Tongue (tissue), 1 donor: ENCODE measurements at regions not wholly inside any gene's neighbourhood (a gene's known extent, or its start where the extent isn't known, plus 50 kb on each side); places are given as distances from the start of the nearest gene placed in this dataset.

Experiments
- DNase-seq: peaks from one replicate; pipeline ENCODE4 v3.0.0-alpha.2; 2015

DNA sequence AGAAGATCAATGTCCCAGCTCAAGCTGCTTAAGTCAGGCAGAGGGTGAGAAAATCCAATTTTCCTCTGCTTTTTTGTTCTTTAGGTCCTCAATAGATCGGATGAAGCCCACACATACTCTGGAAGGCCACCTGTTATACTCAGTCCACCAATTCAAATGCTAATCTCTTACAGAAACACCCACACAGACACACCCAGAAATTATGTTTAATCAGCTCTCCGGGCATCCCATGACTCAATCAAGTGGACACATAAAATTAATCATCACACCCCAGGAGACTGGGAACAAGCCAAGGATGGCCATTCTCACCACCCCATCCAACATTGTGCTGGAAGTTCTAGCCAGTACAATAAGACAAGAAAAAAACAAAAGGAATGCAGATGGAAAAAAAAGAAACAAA is 67.8 kb upstream of the SLC24A5 start:
- no peak for DNase-seq

DNA sequence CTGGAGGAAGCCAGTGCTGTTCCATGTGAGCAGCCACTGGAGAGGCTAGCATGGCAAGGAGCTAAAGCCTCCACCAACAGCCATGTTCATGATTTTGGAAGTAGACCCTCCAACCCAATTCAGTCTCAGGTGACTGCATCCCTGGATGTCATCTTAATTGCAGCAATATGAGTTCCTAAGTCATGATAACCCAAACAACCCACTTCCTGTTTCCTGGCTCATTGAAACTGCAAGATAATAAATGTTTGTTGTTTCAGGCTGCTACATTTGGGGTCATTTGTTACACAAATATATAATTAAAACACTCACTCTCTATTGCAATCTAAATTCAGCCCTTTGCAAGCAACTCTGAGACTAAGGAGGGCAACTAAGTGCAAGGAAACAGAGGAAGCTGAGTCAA is 62.4 kb upstream of the SLC24A5 start:
- no peak for DNase-seq

DNA sequence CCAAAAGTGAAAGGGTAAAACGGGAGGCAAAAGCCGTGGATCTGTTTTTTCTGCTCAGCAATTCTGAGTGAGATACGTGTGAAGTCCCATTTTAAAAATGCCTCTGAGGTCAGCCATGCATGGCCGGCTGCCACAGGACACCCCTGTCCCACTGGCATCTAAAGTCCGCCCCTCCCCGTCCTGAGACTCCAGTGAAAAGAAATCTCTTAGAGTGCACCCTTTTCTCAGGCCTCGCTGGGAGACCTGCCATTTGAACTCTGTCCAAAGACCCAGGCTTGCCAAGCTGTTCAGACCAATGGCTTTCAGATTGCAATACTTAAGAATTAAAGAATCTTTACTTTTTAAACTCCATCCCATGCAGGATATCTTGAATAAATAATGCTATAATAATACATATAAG is 61.0 kb upstream of the SLC24A5 start:
- peak; percentile 60 for DNase-seq

DNA sequence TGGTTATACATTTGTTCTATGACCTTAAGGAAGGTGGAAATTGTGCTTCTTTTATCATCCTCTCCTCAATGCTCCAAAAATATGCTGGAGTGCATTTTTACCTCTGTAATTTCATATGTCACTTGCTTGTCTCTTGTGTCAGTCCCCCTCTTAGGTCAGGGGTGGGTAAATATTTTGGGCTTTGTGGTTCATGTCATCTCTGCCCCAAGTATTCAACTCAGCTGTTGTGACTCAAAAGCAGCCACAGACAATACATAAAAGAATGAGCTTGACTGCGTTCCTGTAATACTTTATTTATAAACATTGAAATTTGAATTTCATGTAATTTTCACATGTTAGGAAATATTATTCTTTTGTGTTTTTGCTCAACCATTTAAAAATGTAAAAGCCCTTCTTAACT is 60.4 kb upstream of the SLC24A5 start:
- DNase-seq: no peak

DNA sequence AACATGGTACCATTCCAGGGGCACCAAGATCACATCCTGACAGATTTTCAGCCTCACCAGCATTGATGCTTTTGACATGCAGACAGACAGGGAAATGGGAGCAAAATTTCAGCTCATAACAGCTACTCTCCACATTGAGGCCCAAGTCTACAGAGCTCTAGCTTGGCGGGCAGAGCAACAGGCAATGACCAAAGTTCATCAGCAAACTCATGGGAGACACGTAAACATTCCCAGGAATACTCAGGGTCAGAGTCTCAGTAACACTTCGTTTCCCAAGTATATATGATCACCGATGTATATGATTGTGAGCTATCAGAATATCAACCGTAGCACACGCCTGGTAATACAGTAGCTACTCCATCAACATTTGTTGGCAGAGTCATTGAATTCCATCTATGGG is 59.2 kb upstream of the SLC24A5 start:
- DNase-seq: no peak

DNA sequence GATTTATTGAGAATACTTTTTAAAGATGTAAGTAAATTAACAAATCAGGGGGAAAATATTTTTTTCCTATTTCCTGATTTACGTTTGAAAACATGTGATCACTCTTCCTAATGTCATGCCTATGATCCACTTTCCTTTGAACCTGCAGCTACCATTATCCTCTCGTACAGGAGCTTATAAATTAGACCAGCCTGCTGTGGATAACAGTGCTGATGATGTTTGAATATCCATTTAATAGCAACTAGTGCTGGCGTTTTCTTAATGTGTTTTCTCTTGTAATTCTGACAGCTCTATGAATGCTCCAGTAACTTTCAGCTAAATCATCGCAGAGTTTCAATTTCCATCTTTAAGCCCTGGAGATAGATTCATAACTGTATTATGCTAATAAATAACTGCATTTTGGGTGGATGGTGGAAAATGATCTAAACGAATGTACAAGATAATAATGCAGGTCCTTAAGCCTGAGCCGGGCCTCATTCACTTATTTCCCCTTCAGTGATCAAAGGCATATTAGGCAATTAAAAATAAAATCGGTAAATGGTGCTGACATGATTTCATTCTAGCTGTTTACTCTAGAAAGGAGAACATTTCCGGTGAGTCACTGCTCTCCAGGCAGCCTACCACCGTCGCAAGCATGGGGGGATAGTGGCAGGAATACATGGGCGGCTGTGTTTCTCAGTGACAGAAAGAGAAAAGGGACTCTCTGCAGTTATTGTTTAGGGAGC is 58.5 kb upstream of the SLC24A5 start:
- no peak for DNase-seq

DNA sequence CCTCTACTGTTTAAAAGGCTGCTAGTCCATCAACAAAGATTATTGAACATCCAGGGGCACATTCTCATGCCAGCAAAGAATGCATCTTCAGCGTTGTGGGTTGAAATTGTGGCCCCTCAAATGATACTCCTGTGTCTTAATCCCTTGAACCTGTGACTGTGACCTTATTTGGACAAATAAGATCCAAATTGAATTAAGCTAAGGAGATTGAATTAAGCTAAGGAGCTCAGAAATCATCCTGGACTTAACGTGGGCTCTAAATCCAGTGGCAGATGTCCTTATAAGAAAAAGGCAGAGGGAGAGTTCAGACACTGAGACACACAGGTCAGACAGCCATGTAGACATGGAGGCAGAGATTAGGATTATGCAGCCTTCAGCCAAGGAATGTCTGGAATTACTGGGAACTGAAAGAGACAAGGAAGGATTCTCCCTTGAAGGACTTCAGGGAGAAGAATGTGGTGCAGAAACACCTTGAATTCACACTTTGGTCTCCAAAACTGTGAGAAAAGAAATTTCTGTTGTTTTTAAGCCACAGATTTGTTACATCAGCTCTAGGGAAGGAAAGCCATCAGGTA is 57.3 kb upstream of the SLC24A5 start:
- no peak for DNase-seq

DNA sequence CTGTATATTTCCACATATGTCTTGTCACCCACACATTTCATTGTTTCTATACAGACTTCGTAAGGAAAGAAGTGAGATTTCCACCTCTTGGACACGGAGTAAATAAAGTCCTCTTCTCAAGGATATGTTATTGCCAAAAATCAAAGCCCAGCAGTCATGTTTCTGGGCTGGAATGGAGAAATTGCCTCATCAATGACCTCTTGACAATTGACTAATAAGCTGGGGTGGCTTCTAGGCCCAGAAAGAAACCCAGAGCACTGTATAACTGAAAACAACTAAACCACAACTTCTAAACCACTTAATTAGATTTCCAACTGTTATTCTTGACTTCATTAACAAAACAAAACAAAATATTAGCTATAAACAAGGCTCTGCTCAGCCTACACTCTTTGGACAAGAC is 56.4 kb upstream of the SLC24A5 start:
- no peak for DNase-seq

DNA sequence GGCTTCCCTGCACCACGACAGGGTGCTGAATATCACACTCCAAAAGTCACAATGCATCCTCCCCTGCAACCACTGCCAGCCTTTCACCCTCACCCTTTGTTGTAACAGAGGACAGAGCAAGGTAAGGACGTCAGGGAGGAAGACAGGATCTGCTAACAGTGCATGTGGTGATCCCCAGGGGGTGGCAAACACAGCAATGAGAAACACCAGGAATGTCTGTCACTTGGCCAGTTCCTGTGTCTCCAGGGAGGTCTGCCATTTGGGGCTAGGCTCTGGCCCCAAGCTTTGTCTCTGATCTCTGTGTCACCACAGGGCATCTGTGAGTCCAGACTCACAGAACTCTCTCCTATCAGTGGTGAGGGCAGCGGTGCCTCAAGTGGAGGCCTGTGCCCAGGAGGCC is 54.3 kb upstream of the SLC24A5 start:
- no peak for DNase-seq
